HG03097 (cell line): ENCODE measurements at regions not wholly inside any gene's neighbourhood (a gene's known extent, or its start where the extent isn't known, plus 50 kb on each side); places are given as distances from the start of the nearest gene placed in this dataset.

Experiments used
- ATAC-seq: cut with Tn5 transposase; IDR thresholded peaks from one replicate; pipeline ENCODE4 v1.9.1; 2021; ENCODE audit not compliant: unreplicated experiment, low FRiP score

- no peak for ATAC-seq
These were observed 677.3 kb upstream of the KIRREL3 start for GRCh38 chr11:127677660-127678425.

GRCh38 chr11:127675581-127675980 lies 675.0 kb upstream of the KIRREL3 start:
- ATAC-seq = no peak

DNA sequence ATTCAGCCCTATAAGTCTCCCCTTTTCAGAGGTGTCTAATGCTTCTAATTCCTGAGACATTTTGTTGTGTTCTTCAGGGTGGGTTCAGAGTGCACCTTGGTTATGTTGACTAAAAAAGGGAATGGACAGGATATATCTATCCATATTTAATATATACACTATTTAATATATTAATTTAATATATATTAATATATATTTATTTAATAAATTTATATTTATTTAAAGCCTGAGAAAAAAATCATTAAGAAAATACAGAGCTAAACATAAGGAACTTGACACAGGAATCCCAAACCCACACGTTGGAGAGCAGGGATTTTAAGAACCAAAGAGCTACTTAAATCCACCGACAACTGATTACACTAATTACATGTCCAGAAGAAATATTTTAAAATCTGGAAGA lies 674.2 kb upstream of the KIRREL3 start:
- no peak for ATAC-seq

GRCh38 chr11:127670374-127671119 lies 670.0 kb upstream of the KIRREL3 start:
- no peak for ATAC-seq

- no peak for ATAC-seq
These were observed 655.7 kb upstream of the KIRREL3 start for GRCh38 chr11:127656116-127656836.

DNA sequence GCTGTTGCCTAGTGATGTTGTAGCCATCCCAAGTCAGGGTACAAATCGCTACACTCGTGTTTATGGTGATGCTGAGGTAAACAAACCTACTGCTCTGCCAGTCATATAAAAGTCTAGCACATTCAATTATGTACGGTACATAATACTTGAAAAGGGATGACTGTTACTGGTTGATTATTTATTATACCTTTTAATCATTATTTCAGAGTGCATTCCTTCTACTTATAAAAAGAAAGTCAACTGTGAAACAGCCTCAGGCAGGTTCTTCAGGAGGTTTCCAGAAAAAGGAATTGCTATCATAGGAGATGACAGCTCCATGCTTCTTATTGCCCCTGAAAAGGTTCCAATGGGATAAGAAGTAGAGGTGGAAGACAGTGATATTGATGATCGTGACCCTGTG lies 652.5 kb upstream of the KIRREL3 start:
- no peak for ATAC-seq

DNA sequence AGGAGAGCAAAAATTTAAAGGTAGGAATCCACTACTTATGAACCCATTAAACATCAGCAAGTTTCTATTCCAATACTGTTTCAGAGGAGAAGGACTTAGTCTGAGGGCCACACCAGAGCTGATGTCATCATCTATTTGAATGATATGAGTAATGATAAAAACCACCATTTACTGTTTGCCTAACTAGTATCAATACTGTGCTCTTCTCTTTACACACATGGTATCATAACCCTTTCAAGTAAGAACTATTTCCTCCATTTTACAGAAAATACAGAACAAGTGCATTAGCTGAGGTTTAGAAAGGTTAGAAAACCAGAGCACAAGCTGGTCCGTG lies 651.3 kb upstream of the KIRREL3 start:
- ATAC-seq = no peak

- ATAC-seq = no peak
These were observed 650.8 kb upstream of the KIRREL3 start for GRCh38 chr11:127651175-127651887.

DNA sequence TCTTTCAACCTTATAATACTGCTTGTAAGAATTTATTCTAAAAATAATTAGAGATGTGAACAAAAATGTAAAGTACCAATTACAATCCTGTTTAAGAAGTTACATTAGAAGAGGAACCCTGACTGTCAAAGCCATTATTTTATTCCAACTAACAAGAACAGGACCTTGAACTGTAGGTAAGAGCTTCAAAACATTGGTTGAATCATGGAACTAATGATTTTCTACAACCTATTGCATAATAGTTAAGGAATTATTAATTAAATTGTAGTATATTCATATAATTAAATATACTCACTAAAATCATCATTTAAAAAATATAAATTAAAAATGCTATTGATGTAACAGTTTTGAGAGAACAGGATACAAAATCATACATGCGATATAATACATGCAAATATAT lies 649.4 kb upstream of the KIRREL3 start:
- no peak for ATAC-seq

GRCh38 chr11:127649071-127649470 lies 648.5 kb upstream of the KIRREL3 start:
- ATAC-seq = no peak

- no peak for ATAC-seq
These were observed 648.0 kb upstream of the KIRREL3 start for GRCh38 chr11:127648583-127648982.

GRCh38 chr11:127644366-127644765 lies 643.8 kb upstream of the KIRREL3 start:
- ATAC-seq = no peak

GRCh38 chr11:127643268-127644058 lies 642.9 kb upstream of the KIRREL3 start:
- ATAC-seq = no peak

GRCh38 chr11:127640561-127641451 lies 640.2 kb upstream of the KIRREL3 start:
- peak; percentile 60 for ATAC-seq

DNA sequence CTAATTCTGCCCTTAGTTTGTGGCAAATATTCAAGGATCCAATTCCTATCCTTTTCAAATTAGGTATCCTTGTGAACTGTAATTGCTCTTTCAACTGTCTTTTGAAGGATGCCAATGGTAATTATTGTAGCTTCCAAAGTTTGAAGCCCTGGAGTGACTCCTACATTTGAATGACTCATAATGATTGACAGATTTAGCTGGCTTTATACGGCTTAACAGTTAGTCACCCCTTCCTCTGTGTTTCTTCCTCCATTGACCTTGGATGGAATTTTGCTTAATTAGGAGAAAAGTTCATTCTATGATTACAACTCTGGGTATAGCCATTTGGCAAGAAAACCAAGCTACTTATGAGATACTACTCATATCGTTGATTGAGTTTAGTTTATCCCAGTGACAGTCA lies 639.3 kb upstream of the KIRREL3 start:
- no peak for ATAC-seq

GRCh38 chr11:127632976-127633680 lies 632.6 kb upstream of the KIRREL3 start:
- no peak for ATAC-seq

DNA sequence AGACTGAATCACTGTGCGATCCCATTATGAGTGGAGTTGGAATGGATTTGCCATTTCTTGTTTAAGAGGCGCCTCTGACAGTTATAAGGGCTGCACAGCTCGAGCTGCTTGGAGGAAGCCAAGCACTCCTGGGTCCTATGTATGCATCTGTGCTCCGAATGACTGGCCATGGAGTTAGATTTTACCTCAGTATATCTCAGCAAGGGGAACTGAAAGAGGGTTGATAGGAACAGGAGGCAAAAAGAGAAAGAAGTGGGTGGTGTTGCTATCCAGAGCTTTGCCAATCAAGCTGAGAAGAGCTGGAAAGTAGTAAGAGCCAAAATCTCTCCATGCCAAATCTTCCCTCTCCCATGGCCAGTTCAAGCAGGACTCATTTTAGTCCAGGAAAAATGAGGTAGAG lies 632.0 kb upstream of the KIRREL3 start:
- no peak for ATAC-seq

GRCh38 chr11:127631974-127632373 lies 631.4 kb upstream of the KIRREL3 start:
- ATAC-seq = no peak

- no peak for ATAC-seq
These were observed 628.6 kb upstream of the KIRREL3 start for GRCh38 chr11:127629200-127629599.
